NCI-H2029 treated with DMSO at 0.1 percent for 48 hours (cell line): ENCODE measurements at regions not wholly inside any gene's neighbourhood (a gene's known extent, or its start where the extent isn't known, plus 50 kb on each side); places are given as distances from the start of the nearest gene placed in this dataset.
"Not testable (repeated sequence)": the region's sequence is repeated elsewhere in the genome, so short reads cannot be mapped to it uniquely, and the experiment has no call there.

ENCODE experiments used
- DNase-seq: peaks from one replicate; lab custom pipeline; 2025; lab: John Stamatoyannopoulos, UW

GRCh38 chr1:165147799-165148198 is 208.7 kb downstream of the LMX1A start:
- no peak for DNase-seq

GRCh38 chr1:165144757-165145397 is 211.6 kb downstream of the LMX1A start:
- DNase-seq, result no peak

GRCh38 chr1:165143437-165144065 is 213.0 kb downstream of the LMX1A start:
- DNase-seq, result peak; percentile 17

GRCh38 chr1:165138960-165139359 is 217.6 kb downstream of the LMX1A start:
- DNase-seq, result no peak

- DNase-seq, result no peak
Observed at GRCh38 chr1:165137551-165138316, 218.8 kb downstream of the LMX1A start.

GRCh38 chr1:165134431-165134830 is 222.1 kb downstream of the LMX1A start:
- DNase-seq, result no peak

- DNase-seq, result no peak
Observed at GRCh38 chr1:165129568-165130164, 226.8 kb downstream of the LMX1A start.

GRCh38 chr1:165124772-165125171 is 231.7 kb downstream of the LMX1A start:
- no peak for DNase-seq

GRCh38 chr1:165119086-165119485 is 237.4 kb downstream of the LMX1A start:
- no peak for DNase-seq

GRCh38 chr1:165117482-165117881 is 239.0 kb downstream of the LMX1A start:
- no peak for DNase-seq

- DNase-seq, result no peak
Observed at GRCh38 chr1:165116732-165117131, 239.8 kb downstream of the LMX1A start.

GRCh38 chr1:165116171-165116570 is 240.3 kb downstream of the LMX1A start:
- DNase-seq, result no peak

- DNase-seq, result no peak
Observed at GRCh38 chr1:165114889-165115285, 241.6 kb downstream of the LMX1A start.

GRCh38 chr1:165114022-165114888 is 242.3 kb downstream of the LMX1A start:
- DNase-seq, result peak; percentile 38

- DNase-seq, result no peak
Observed at GRCh38 chr1:165112260-165112659, 244.3 kb downstream of the LMX1A start.

GRCh38 chr1:165109013-165109412 is 247.5 kb downstream of the LMX1A start:
- DNase-seq, result no peak

- not testable (repeated sequence) for DNase-seq
Observed at GRCh38 chr1:165092542-165093162, 263.9 kb downstream of the LMX1A start.

GRCh38 chr1:165080253-165080896 is 276.1 kb downstream of the LMX1A start:
- DNase-seq, result no peak

- no peak for DNase-seq
Observed at GRCh38 chr1:165078391-165078790, 278.1 kb downstream of the LMX1A start.

GRCh38 chr1:165075725-165076370 is 280.7 kb downstream of the LMX1A start:
- peak; percentile 11 for DNase-seq
